ENCODE measurements at regions not wholly inside any gene's neighbourhood (a gene's known extent, or its start where the extent isn't known, plus 50 kb on each side); places are given as distances from the start of the nearest gene placed in this dataset.

- TF ChIP-seq, protein P1, sequence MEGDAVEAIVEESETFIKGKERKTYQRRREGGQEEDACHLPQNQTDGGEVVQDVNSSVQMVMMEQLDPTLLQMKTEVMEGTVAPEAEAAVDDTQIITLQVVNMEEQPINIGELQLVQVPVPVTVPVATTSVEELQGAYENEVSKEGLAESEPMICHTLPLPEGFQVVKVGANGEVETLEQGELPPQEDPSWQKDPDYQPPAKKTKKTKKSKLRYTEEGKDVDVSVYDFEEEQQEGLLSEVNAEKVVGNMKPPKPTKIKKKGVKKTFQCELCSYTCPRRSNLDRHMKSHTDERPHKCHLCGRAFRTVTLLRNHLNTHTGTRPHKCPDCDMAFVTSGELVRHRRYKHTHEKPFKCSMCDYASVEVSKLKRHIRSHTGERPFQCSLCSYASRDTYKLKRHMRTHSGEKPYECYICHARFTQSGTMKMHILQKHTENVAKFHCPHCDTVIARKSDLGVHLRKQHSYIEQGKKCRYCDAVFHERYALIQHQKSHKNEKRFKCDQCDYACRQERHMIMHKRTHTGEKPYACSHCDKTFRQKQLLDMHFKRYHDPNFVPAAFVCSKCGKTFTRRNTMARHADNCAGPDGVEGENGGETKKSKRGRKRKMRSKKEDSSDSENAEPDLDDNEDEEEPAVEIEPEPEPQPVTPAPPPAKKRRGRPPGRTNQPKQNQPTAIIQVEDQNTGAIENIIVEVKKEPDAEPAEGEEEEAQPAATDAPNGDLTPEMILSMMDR (IDR thresholded peaks at IDR 0.05; ENCODE audit: poor library complexity), result no peak
- no peak for TF ChIP-seq EZH2 (IDR thresholded peaks at IDR 0.05; ENCODE audit: borderline replicate concordance)
- TF ChIP-seq EZH2phosphoT487 (IDR thresholded peaks at IDR 0.05; ENCODE audit: low read depth, severe bottlenecking, unreplicated experiment), result no peak
- Histone ChIP-seq H3K36me3 (replicated peaks; ENCODE audit: insufficient read depth, low read depth) (no peaks in the 10 kb centered on the region), H3K4me3 (no peak overlapping the region), H2AFZ (no peak overlapping the region), H3K27ac (no peak overlapping the region), H3K4me2 (no peak overlapping the region), H3K9me2 (replicated peaks; ENCODE audit: insufficient read depth) (no peaks in the 10 kb centered on the region), H3K4me1 (ENCODE audit: insufficient read depth) (no peaks in the 10 kb centered on the region), H4K20me1 (ENCODE audit: insufficient read depth, poor library complexity, severe bottlenecking) (no peaks in the 10 kb centered on the region), H3K27me3 (no peaks in the 10 kb centered on the region), H3K9me3 (ENCODE audit: low read depth) (no peaks in the 10 kb centered on the region), H3K79me2 (no peaks in the 10 kb centered on the region)
- 76% methylated on average over 10 of the region's 10 CpGs for WGBS (ENCODE audit: low lambda C conversion rate, missing lambda C conversion rate)
- no peak for DNase-seq (ENCODE audit: low spot score)
Observed at GRCh38 chr6:165186441-165187205, 122.8 kb downstream of the C6orf118 start.

DNA sequence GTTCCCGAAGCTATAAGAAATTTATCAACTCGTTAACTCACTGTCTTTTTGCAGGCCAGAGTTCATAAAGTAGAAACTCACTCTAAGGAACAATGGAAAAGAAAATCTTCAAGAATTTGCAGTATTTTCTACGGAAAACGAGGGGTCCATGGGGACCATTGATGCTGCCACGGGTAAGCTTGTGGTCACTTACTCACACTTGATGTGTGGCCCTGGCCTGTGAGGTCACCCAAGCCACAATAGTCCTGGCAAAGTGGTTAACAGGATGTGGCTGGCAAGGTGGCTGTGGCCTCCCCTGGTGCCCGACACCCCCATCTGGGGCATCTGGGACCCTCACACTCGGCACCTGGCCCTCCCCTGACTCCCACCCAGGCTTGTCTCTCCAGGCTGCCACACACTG is 123.4 kb downstream of the C6orf118 start:
- DNase-seq (ENCODE audit: low spot score), result no peak
- no peaks in the 10 kb centered on the region for H3K36me3 ChIP-seq (replicated peaks; ENCODE audit: insufficient read depth, low read depth)
- no peak overlapping the region for H2AFZ ChIP-seq
- H3K4me2 ChIP-seq, result no peak overlapping the region
- H3K9me3 ChIP-seq (ENCODE audit: low read depth), result no peaks in the 10 kb centered on the region
- H3K27ac ChIP-seq, result no peak overlapping the region
- no peaks in the 10 kb centered on the region for H3K27me3 ChIP-seq
- no peak overlapping the region for H3K4me3 ChIP-seq
- no peaks in the 10 kb centered on the region for H3K9me2 ChIP-seq (replicated peaks; ENCODE audit: insufficient read depth)
- no peaks in the 10 kb centered on the region for H3K4me1 ChIP-seq (ENCODE audit: insufficient read depth)
- no peaks in the 10 kb centered on the region for H4K20me1 ChIP-seq (ENCODE audit: insufficient read depth, poor library complexity, severe bottlenecking)
- no peaks in the 10 kb centered on the region for H3K79me2 ChIP-seq
- TF ChIP-seq EZH2 (IDR thresholded peaks at IDR 0.05; ENCODE audit: borderline replicate concordance) (no peak), EZH2phosphoT487 (IDR thresholded peaks at IDR 0.05; ENCODE audit: low read depth, severe bottlenecking, unreplicated experiment) (no peak)
- TF ChIP-seq, protein P1 (IDR thresholded peaks at IDR 0.05; ENCODE audit: poor library complexity), result no peak
- WGBS (ENCODE audit: low lambda C conversion rate, missing lambda C conversion rate), result 90% methylated on average over 7 of the region's 7 CpGs

- peak; percentile 6 for DNase-seq (ENCODE audit: low spot score)
- Histone ChIP-seq H3K4me1 (ENCODE audit: insufficient read depth) (no peaks in the 10 kb centered on the region), H3K9me3 (ENCODE audit: low read depth) (no peaks in the 10 kb centered on the region), H2AFZ (no peak overlapping the region), H3K79me2 (no peaks in the 10 kb centered on the region), H3K27me3 (no peaks in the 10 kb centered on the region), H3K27ac (no peak overlapping the region), H3K4me3 (no peak overlapping the region), H3K36me3 (replicated peaks; ENCODE audit: insufficient read depth, low read depth) (no peaks in the 10 kb centered on the region), H3K9me2 (replicated peaks; ENCODE audit: insufficient read depth) (no peaks in the 10 kb centered on the region), H4K20me1 (ENCODE audit: insufficient read depth, poor library complexity, severe bottlenecking) (no peaks in the 10 kb centered on the region), H3K4me2 (no peak overlapping the region)
- 84% methylated on average over 11 of the region's 11 CpGs for WGBS (ENCODE audit: low lambda C conversion rate, missing lambda C conversion rate)
- TF ChIP-seq, protein P1 (IDR thresholded peaks at IDR 0.05; ENCODE audit: poor library complexity), result no peak
- TF ChIP-seq EZH2 (IDR thresholded peaks at IDR 0.05; ENCODE audit: borderline replicate concordance) (no peak), EZH2phosphoT487 (IDR thresholded peaks at IDR 0.05; ENCODE audit: low read depth, severe bottlenecking, unreplicated experiment) (no peak)
Observed at GRCh38 chr6:165184192-165184979, 125.0 kb downstream of the C6orf118 start.
